H1 (cell line): ENCODE measurements at regions not wholly inside any gene's neighbourhood (a gene's known extent, or its start where the extent isn't known, plus 50 kb on each side); places are given as distances from the start of the nearest gene placed in this dataset.

Source experiments
- CTCF ChIA-PET: fragments of 300-600 bp; sonication (Branson Sonifier 250); formaldehyde crosslinking; loops from one replicate; lab custom pipeline; 2021; ENCODE audit not compliant: partially characterized antibody; lab: Charles Lee
- POLR2A ChIA-PET: fragments of 300-600 bp; sonication (Branson Sonifier 250); formaldehyde crosslinking; loops from one replicate; lab custom pipeline; 2021; ENCODE audit warnings: inconsistent platforms; ENCODE audit not compliant: partially characterized antibody; lab: Charles Lee
- DNase-seq, 2 experiments: peaks; one replicate each; pipeline versions ENCODE4 v3.0.0 to v3.0.0-alpha.2; 2010 to 2022; ENCODE audit warnings: low spot score in 2 of 2, low read depth in 1 of 2, mixed read lengths in 1 of 2
- FAIRE-seq: peaks from 2 replicates; lab custom pipeline; 2011; peaks lifted over from hg19 to GRCh38; lab: Jason Lieb, UNC
- H2AFZ ChIP-seq: 2 replicates; pipeline ENCODE4 v1.8.1; 2012; ENCODE audit warnings: low read length, inconsistent platforms
- H2AK5ac ChIP-seq: 2 replicates; pipeline ENCODE4 v1.6.1; 2013; ENCODE audit warnings: low read depth, low read length
- H2BK120ac ChIP-seq: replicated peaks from 2 replicates; pipeline ENCODE3; 2013; ENCODE audit warnings: low read depth, low read length, inconsistent platforms
- H2BK12ac ChIP-seq: 2 replicates; pipeline ENCODE4 v1.6.1; 2013; ENCODE audit warnings: low read depth, low read length
- H2BK15ac ChIP-seq: 2 replicates; pipeline ENCODE4 v1.6.1; 2013; ENCODE audit warnings: low read length
- H2BK20ac ChIP-seq: 2 replicates; pipeline ENCODE4 v1.6.1; 2013; ENCODE audit warnings: low read length
- H2BK5ac ChIP-seq: 2 replicates; pipeline ENCODE4 v1.6.1; 2013; ENCODE audit warnings: low read depth, low read length
- H3K14ac ChIP-seq: 2 replicates; pipeline ENCODE4 v1.6.1; 2013; ENCODE audit warnings: inconsistent platforms; ENCODE audit not compliant: insufficient read length
- H3K18ac ChIP-seq: 2 replicates; pipeline ENCODE4 v1.6.1; 2013; ENCODE audit warnings: low read length; ENCODE audit errors: extremely low read depth
- H3K23ac ChIP-seq: 2 replicates; pipeline ENCODE4 v1.6.1; 2013; ENCODE audit warnings: inconsistent platforms; ENCODE audit not compliant: insufficient read length
- H3K23me2 ChIP-seq: 2 replicates; pipeline ENCODE4 v1.6.1; 2013; ENCODE audit warnings: low read depth, low read length
- H3K27ac ChIP-seq: 2 replicates; pipeline ENCODE4 v1.6.1; 2011; ENCODE audit warnings: low read depth, low read length, inconsistent platforms
- H3K27me3 ChIP-seq, 4 experiments: replicated peaks in 1 of 4; 1 replicate in 1 of 4; 2 replicates in 3 of 4; pipeline versions ENCODE4 v1.6.1 to v1.8.1; 2011 to 2013; ENCODE audit warnings: low read length in 3 of 4, mild to moderate bottlenecking in 3 of 4, inconsistent platforms in 2 of 4, mixed read lengths in 2 of 4, moderate library complexity in 1 of 4; ENCODE audit not compliant: control insufficient read depth in 3 of 4, insufficient read depth in 3 of 4; ENCODE audit errors: extremely low read depth in 1 of 4
- H3K36me3 ChIP-seq, 4 experiments: 2 replicates each; pipeline versions ENCODE4 v1.6.1 to v1.8.1; 2011 to 2013; ENCODE audit warnings: mild to moderate bottlenecking in 4 of 4, low read length in 3 of 4, moderate library complexity in 2 of 4, control low read depth in 1 of 4, inconsistent platforms in 1 of 4; ENCODE audit not compliant: insufficient read depth in 4 of 4, control insufficient read depth in 2 of 4
- H3K4ac ChIP-seq: replicated peaks from 2 replicates; pipeline ENCODE3; 2013; ENCODE audit warnings: low read length, low read depth, mixed read lengths, inconsistent platforms; ENCODE audit not compliant: insufficient read length
- H3K4me1 ChIP-seq, 4 experiments: replicated peaks in 1 of 4; 1 replicate in 1 of 4; 2 replicates in 3 of 4; pipeline versions ENCODE4 v1.6.1 to v1.8.1; 2011 to 2013; ENCODE audit warnings: low read length in 3 of 4, inconsistent platforms in 2 of 4, mixed read lengths in 1 of 4; ENCODE audit not compliant: insufficient read depth in 4 of 4, control insufficient read depth in 3 of 4
- H3K4me2 ChIP-seq, 2 experiments: 2 replicates each; pipeline versions ENCODE4 v1.6.1 to v1.8.1; 2011 to 2013; ENCODE audit warnings: low read depth in 2 of 2, low read length in 2 of 2, control low read depth in 1 of 2, inconsistent platforms in 1 of 2, mild to moderate bottlenecking in 1 of 2; ENCODE audit not compliant: insufficient read depth in 1 of 2
- H3K4me3 ChIP-seq, 4 experiments: fragments of 200-600, 300-600 bp in 1 of 4; sonication (generic), shearing (Covaris generic), sonication (Bioruptor Twin) in 1 of 4; 2 replicates each; pipeline versions ENCODE4 v1.5.1 to v1.8.1; 2011 to 2016; ENCODE audit warnings: low read length in 4 of 4, low read depth in 3 of 4, control low read depth in 2 of 4, inconsistent platforms in 2 of 4, mild to moderate bottlenecking in 2 of 4, mixed read lengths in 1 of 4, moderate library complexity in 1 of 4; ENCODE audit not compliant: insufficient read depth in 2 of 4; ENCODE audit errors: extremely low read depth in 1 of 4
- H3K56ac ChIP-seq: replicated peaks from 2 replicates; pipeline ENCODE3; 2013; ENCODE audit warnings: low read depth, mild to moderate bottlenecking, mixed read lengths, low read length, inconsistent platforms; ENCODE audit not compliant: insufficient read length
- H3K79me1 ChIP-seq: 2 replicates; pipeline ENCODE4 v1.6.1; 2013; ENCODE audit warnings: low read depth, low read length, control low read depth
- H3K79me2 ChIP-seq, 2 experiments: 2 replicates each; pipeline versions ENCODE4 v1.6.1 to v1.8.1; 2012 to 2013; ENCODE audit warnings: low read length in 2 of 2, mild to moderate bottlenecking in 2 of 2, inconsistent platforms in 1 of 2; ENCODE audit not compliant: insufficient read depth in 2 of 2, control insufficient read depth in 1 of 2
- H3K9ac ChIP-seq, 4 experiments: replicated peaks in 1 of 4; 1 replicate in 1 of 4; 2 replicates in 3 of 4; pipeline versions ENCODE4 v1.6.1 to v1.8.1; 2011 to 2013; ENCODE audit warnings: low read depth in 3 of 4, low read length in 3 of 4, control low read depth in 2 of 4, mild to moderate bottlenecking in 2 of 4, moderate library complexity in 2 of 4, inconsistent platforms in 1 of 4; ENCODE audit errors: extremely low read depth in 1 of 4
- H3K9me3 ChIP-seq, 2 experiments: 2 replicates each; pipeline versions ENCODE4 v1.6.1 to v1.8.1; 2012 to 2013; ENCODE audit warnings: mild to moderate bottlenecking in 2 of 2, moderate library complexity in 2 of 2, control low read depth in 1 of 2, inconsistent platforms in 1 of 2, low read depth in 1 of 2, low read length in 1 of 2, mixed read lengths in 1 of 2; ENCODE audit not compliant: insufficient read depth in 2 of 2
- H4K20me1 ChIP-seq, 2 experiments: replicated peaks in 1 of 2; 2 replicates each; pipeline versions ENCODE3 to v1.8.1; 2011 to 2013; ENCODE audit warnings: inconsistent platforms in 2 of 2, low read length in 2 of 2, mild to moderate bottlenecking in 1 of 2; ENCODE audit not compliant: insufficient read depth in 2 of 2, control insufficient read depth in 1 of 2
- H4K5ac ChIP-seq: 2 replicates; pipeline ENCODE4 v1.6.1; 2013; ENCODE audit warnings: low read length, low read depth, mixed read lengths, inconsistent platforms; ENCODE audit not compliant: insufficient read length
- H4K8ac ChIP-seq: 2 replicates; pipeline ENCODE4 v1.8.0; 2013; ENCODE audit warnings: mild to moderate bottlenecking, moderate library complexity, low read length, inconsistent platforms; ENCODE audit not compliant: insufficient read depth; ENCODE audit errors: extremely low read depth
- H4K91ac ChIP-seq: replicated peaks from 2 replicates; pipeline ENCODE3; 2013; ENCODE audit warnings: low read length, mixed read lengths, inconsistent platforms; ENCODE audit not compliant: insufficient read length
- CHD7 ChIP-seq: fragments of 300-600 bp; sonication (generic); IDR thresholded peaks from 2 replicates; pipeline ENCODE4 v1.7.1; 2012; ENCODE audit warnings: low read length, moderate library complexity, mild to moderate bottlenecking, inconsistent platforms; ENCODE audit not compliant: insufficient replicate concordance
- WGBS, 2 experiments: shearing (Covaris generic) in 1 of 2; methylation state at CpG; one replicate each; pipeline versions ENCODE4 v1.1.6 to v1.1.7; 2013 to 2015; ENCODE audit warnings: low lambda C conversion rate in 2 of 2, mixed read lengths in 2 of 2, inconsistent platforms in 1 of 2, low coverage in 1 of 2, missing lambda C conversion rate in 1 of 2; ENCODE audit not compliant: insufficient replicate concordance in 2 of 2, insufficient coverage in 1 of 2, insufficient read length in 1 of 2; ENCODE audit errors: extremely low coverage in 1 of 2, missing lambda C conversion rate in 1 of 2; 5-methylcytosine and 5-hydroxymethylcytosine counted together

GRCh38 chr5:111839438-111839837 is 82.4 kb upstream of the NREP start:
- Histone ChIP-seq H3K23ac (no peak overlapping the region), H2AK5ac (no peak overlapping the region), H4K20me1 (no peaks in the 10 kb centered on the region), H2AFZ (no peak overlapping the region), H3K4me1 (no peaks in the 10 kb centered on the region), H3K56ac (no peak overlapping the region), H3K79me1 (no peaks in the 10 kb centered on the region), H3K9ac (no peak overlapping the region), H2BK12ac (no peak overlapping the region), H2BK15ac (no peak overlapping the region), H2BK20ac (no peak overlapping the region), H3K18ac (no peak overlapping the region), H4K91ac (no peak overlapping the region), H3K4ac (no peak overlapping the region), H3K9me3 (no peaks in the 10 kb centered on the region), H3K4me2 (no peak overlapping the region), H2BK120ac (no peak overlapping the region), H3K14ac (no peak overlapping the region), H4K5ac (no peak overlapping the region), H3K4me3 (no peak overlapping the region), H4K8ac (no peak overlapping the region), H3K27ac (no peak overlapping the region), H3K79me2 (no peaks in the 10 kb centered on the region), H3K27me3 (no peaks in the 10 kb centered on the region), H2BK5ac (no peak overlapping the region), H3K23me2 (no peaks in the 10 kb centered on the region), H3K36me3 (no peaks in the 10 kb centered on the region)
- ChIA-PET POLR2A (no interaction called here), CTCF (interaction anchor here (1.7 kb wide), 1 partner anchor 9 kb away, joined by 5 read pairs; no protein-coding TSS in a partner anchor)
- 91% methylated on average over 3 of the region's 3 CpGs; no CpG with 5 or more reads in 1 of the 2 experiments for WGBS, 2 experiments
- DNase-seq: no peak
- FAIRE-seq: no peak
- TF ChIP-seq CHD7: no peak
